PC-3 (cell line): ENCODE measurements at regions not wholly inside any gene's neighbourhood (a gene's known extent, or its start where the extent isn't known, plus 50 kb on each side); places are given as distances from the start of the nearest gene placed in this dataset.

Experiments
- ATAC-seq: fragments of 200-7000 bp; cut with Tn5 transposase; 2 replicates; pipeline ENCODE4 v1.9.1; 2020; ENCODE audit warnings: mild to moderate bottlenecking, moderate library complexity
- BruUV-seq: library from RNA; stranded (reverse); fragments of 400-500 nt; replicated peaks from 2 replicates; lab custom pipeline; 2021; lab: Mats Ljungman, UMichigan
- CTCF ChIA-PET: fragments of 300-600 bp; sonication (Branson Sonifier 250); formaldehyde crosslinking; loops from one replicate; lab custom pipeline; 2022; ENCODE audit warnings: antibody characterized with exemption; lab: Charles Lee
- POLR2A ChIA-PET: fragments of 300-600 bp; sonication (Branson Sonifier 250); formaldehyde crosslinking; loops from one replicate; lab custom pipeline; 2022; ENCODE audit warnings: antibody characterized with exemption; ENCODE audit not compliant: unreplicated experiment; lab: Charles Lee
- DNase-seq: peaks from one replicate; pipeline ENCODE4 v3.0.0-alpha.2; 2015
- H2AFZ ChIP-seq: fragments of 300-600 bp; sonication (generic); 2 replicates; pipeline ENCODE4 v1.6.0; 2016; ENCODE audit warnings: antibody characterized with exemption, low read length
- H3F3A ChIP-seq: fragments of 300-600 bp; sonication (generic); one replicate; pipeline ENCODE4 v1.6.0; 2017; ENCODE audit warnings: antibody characterized with exemption, low read length, control low read depth, mild to moderate bottlenecking; ENCODE audit not compliant: unreplicated experiment
- H3K27ac ChIP-seq: fragments of 300-600 bp; sonication (generic); 2 replicates; pipeline ENCODE4 v1.5.1; 2016; ENCODE audit warnings: mild to moderate bottlenecking, low read length
- H3K27me3 ChIP-seq: fragments of 300-600 bp; sonication (generic); 2 replicates; pipeline ENCODE4 v1.6.1; 2016; ENCODE audit warnings: low read length, mixed read lengths
- H3K36me3 ChIP-seq: fragments of 300-600 bp; sonication (generic); 2 replicates; pipeline ENCODE4 v1.6.1; 2016; ENCODE audit warnings: low read depth, mixed run types, low read length, mixed read lengths
- H3K4me1 ChIP-seq: fragments of 300-600 bp; sonication (generic); 2 replicates; pipeline ENCODE4 v1.5.1; 2016; ENCODE audit warnings: low read length; ENCODE audit not compliant: insufficient read depth
- H3K4me2 ChIP-seq: fragments of 300-600 bp; sonication (generic); 2 replicates; pipeline ENCODE4 v1.6.0; 2016; ENCODE audit warnings: low read length
- H3K4me3 ChIP-seq: fragments of 300-600 bp; sonication (generic); 2 replicates; pipeline ENCODE4 v1.5.1; 2016; ENCODE audit warnings: mild to moderate bottlenecking, low read length, mixed read lengths
- H3K79me2 ChIP-seq: fragments of 300-600 bp; sonication (generic); 2 replicates; pipeline ENCODE4 v1.6.1; 2017; ENCODE audit warnings: low read length, mixed read lengths
- H3K9ac ChIP-seq: fragments of 300-600 bp; sonication (generic); 2 replicates; pipeline ENCODE4 v1.6.0; 2016; ENCODE audit warnings: mild to moderate bottlenecking, low read length
- H3K9me2 ChIP-seq: fragments of 300-600 bp; sonication (generic); replicated peaks from 2 replicates; pipeline ENCODE4 v1.6.1; 2016; ENCODE audit warnings: mixed run types, low read length, mixed read lengths
- H3K9me3 ChIP-seq: fragments of 300-600 bp; sonication (generic); 2 replicates; pipeline ENCODE4 v1.6.1; 2016; ENCODE audit warnings: low read length, mixed read lengths
- H4K20me1 ChIP-seq: fragments of 300-600 bp; sonication (generic); 2 replicates; pipeline ENCODE4 v1.6.1; 2016; ENCODE audit warnings: low read length, mixed read lengths
- CTCF ChIP-seq: fragments of 300-600 bp; sonication (generic); conservative IDR thresholded peaks from 2 replicates; pipeline ENCODE4 v1.5.1; 2017; ENCODE audit warnings: antibody characterized with exemption, low read depth, mild to moderate bottlenecking, low read length
- EZH2 ChIP-seq: fragments of 300-600 bp; sonication (generic); IDR thresholded peaks from one replicate; pipeline ENCODE4 v1.6.1; 2017; ENCODE audit warnings: antibody characterized with exemption, mild to moderate bottlenecking, low read length; ENCODE audit not compliant: unreplicated experiment
- EZH2phosphoT487 ChIP-seq: fragments of 300-600 bp; sonication (generic); IDR thresholded peaks from 2 replicates; pipeline ENCODE4 v1.6.1; 2018; ENCODE audit warnings: mild to moderate bottlenecking, antibody characterized with exemption, low read length, borderline replicate concordance
- intact Hi-C: fragments of 100-400 bp; cut with micrococcal nuclease; formaldehyde crosslinking; loops from 2 replicates; pipeline ENCODE4 v1.9.0; 2023

- H3K27me3 ChIP-seq: no peaks in the 10 kb centered on the region
- H3F3A ChIP-seq: no peaks in the 10 kb centered on the region
- no TSS peak for BruUV-seq
- H3K4me2 ChIP-seq: no peak overlapping the region
- no peaks in the 10 kb centered on the region for H3K9me2 ChIP-seq
- no peak for DNase-seq
- no peak for ATAC-seq
- TF ChIP-seq EZH2 (no peak), CTCF (no peak), EZH2phosphoT487 (no peak)
- ChIA-PET POLR2A (no interaction called here), CTCF (no interaction called here)
- H3K4me3 ChIP-seq: no peak overlapping the region
- intact Hi-C loops: no loop called here
- H3K79me2 ChIP-seq: no peaks in the 10 kb centered on the region
- no peak overlapping the region for H3K9ac ChIP-seq
- H3K9me3 ChIP-seq: no peaks in the 10 kb centered on the region
- no peaks in the 10 kb centered on the region for H3K4me1 ChIP-seq
- H2AFZ ChIP-seq: no peak overlapping the region
- no peak overlapping the region for H3K27ac ChIP-seq
- H4K20me1 ChIP-seq: no peaks in the 10 kb centered on the region
- H3K36me3 ChIP-seq: no peaks in the 10 kb centered on the region
These were observed 964.8 kb upstream of the GJE1 start for GRCh38 chr6:141167945-141168344.

GRCh38 chr6:141165002-141165665 is 967.6 kb upstream of the GJE1 start:
- no peak overlapping the region for H3K9ac ChIP-seq
- ATAC-seq (no peak), DNase-seq (no peak)
- no peak overlapping the region for H2AFZ ChIP-seq
- ChIA-PET POLR2A (no interaction called here), CTCF (no interaction called here)
- H4K20me1 ChIP-seq: no peaks in the 10 kb centered on the region
- H3F3A ChIP-seq: no peaks in the 10 kb centered on the region
- no peaks in the 10 kb centered on the region for H3K79me2 ChIP-seq
- H3K9me3 ChIP-seq: no peaks in the 10 kb centered on the region
- BruUV-seq: no TSS peak
- no peak overlapping the region for H3K4me2 ChIP-seq
- intact Hi-C loops: no loop called here
- H3K4me3 ChIP-seq: no peak overlapping the region
- H3K36me3 ChIP-seq: no peaks in the 10 kb centered on the region
- no peaks in the 10 kb centered on the region for H3K9me2 ChIP-seq
- no peaks in the 10 kb centered on the region for H3K27me3 ChIP-seq
- no peak overlapping the region for H3K27ac ChIP-seq
- TF ChIP-seq EZH2 (no peak), CTCF (no peak), EZH2phosphoT487 (no peak)
- H3K4me1 ChIP-seq: no peaks in the 10 kb centered on the region

GRCh38 chr6:141164042-141164743 is 968.5 kb upstream of the GJE1 start:
- H3K79me2 ChIP-seq: no peaks in the 10 kb centered on the region
- H3K27ac ChIP-seq: no peak overlapping the region
- H3K27me3 ChIP-seq: no peaks in the 10 kb centered on the region
- no peaks in the 10 kb centered on the region for H3K9me3 ChIP-seq
- H3K4me1 ChIP-seq: no peaks in the 10 kb centered on the region
- TF ChIP-seq EZH2phosphoT487: no peak
- TF ChIP-seq CTCF: no peak
- no peak for TF ChIP-seq EZH2
- no peak overlapping the region for H3K4me3 ChIP-seq
- POLR2A ChIA-PET: interaction anchor here (0.6 kb wide), 1 partner anchor 21 kb away, joined by 20 read pairs; no protein-coding TSS in a partner anchor
- DNase-seq: peak; percentile 18
- intact Hi-C loops: no loop called here
- no peaks in the 10 kb centered on the region for H4K20me1 ChIP-seq
- no peak overlapping the region for H3K9ac ChIP-seq
- no peaks in the 10 kb centered on the region for H3F3A ChIP-seq
- no peak overlapping the region for H2AFZ ChIP-seq
- no peaks in the 10 kb centered on the region for H3K9me2 ChIP-seq
- CTCF ChIA-PET: no interaction called here
- H3K36me3 ChIP-seq: no peaks in the 10 kb centered on the region
- ATAC-seq: no peak
- no peak overlapping the region for H3K4me2 ChIP-seq
- no TSS peak for BruUV-seq
